ENCODE measurements at regions not wholly inside any gene's neighbourhood (a gene's known extent, or its start where the extent isn't known, plus 50 kb on each side); places are given as distances from the start of the nearest gene placed in this dataset.

DNA sequence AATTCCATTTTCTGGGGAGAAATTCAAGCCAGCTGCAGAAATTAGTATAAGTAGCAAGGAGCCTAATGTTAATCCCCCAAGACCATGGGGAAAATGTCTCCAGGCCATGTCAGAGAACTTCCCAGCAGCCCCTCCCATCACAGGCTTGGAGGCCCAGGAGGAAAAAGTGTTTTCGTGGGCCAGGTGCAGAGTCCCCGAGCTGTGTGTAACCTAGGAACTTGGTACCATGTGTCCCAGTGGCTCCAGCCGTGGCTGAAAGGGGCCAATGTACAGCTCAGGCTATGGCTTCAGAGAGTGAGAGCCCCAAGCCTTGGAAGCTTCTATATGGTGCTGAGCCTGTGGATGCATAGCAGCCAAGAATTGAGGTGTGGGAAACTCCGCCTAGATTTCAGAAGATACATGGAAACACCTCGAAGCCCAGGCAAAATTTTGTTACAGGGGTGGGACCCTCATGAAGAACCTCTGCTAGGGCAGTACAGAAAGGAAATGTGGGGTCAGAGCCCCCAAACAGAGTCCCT, 286.3 kb downstream of the MATN1 start:
- no peak for ATAC-seq
- TF ChIP-seq, protein P1, sequence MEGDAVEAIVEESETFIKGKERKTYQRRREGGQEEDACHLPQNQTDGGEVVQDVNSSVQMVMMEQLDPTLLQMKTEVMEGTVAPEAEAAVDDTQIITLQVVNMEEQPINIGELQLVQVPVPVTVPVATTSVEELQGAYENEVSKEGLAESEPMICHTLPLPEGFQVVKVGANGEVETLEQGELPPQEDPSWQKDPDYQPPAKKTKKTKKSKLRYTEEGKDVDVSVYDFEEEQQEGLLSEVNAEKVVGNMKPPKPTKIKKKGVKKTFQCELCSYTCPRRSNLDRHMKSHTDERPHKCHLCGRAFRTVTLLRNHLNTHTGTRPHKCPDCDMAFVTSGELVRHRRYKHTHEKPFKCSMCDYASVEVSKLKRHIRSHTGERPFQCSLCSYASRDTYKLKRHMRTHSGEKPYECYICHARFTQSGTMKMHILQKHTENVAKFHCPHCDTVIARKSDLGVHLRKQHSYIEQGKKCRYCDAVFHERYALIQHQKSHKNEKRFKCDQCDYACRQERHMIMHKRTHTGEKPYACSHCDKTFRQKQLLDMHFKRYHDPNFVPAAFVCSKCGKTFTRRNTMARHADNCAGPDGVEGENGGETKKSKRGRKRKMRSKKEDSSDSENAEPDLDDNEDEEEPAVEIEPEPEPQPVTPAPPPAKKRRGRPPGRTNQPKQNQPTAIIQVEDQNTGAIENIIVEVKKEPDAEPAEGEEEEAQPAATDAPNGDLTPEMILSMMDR (IDR thresholded peaks at IDR 0.05), result no peak
- Histone ChIP-seq H3K36me3 (ENCODE audit: low read depth) (no peaks in the 10 kb centered on the region), H3K4me3 (no peak overlapping the region), H3K4me1 (ENCODE audit: low read depth) (no peaks in the 10 kb centered on the region), H3K9me3 (peaks cover 5% of the 10 kb centered on the region)
- no peak for DNase-seq
- intact Hi-C loops (cut with DNase I, micrococcal nuclease), result no loop called here

- Histone ChIP-seq H3K4me3 (no peak overlapping the region), H3K36me3 (ENCODE audit: low read depth) (no peaks in the 10 kb centered on the region), H3K4me1 (ENCODE audit: low read depth) (no peaks in the 10 kb centered on the region), H3K9me3 (no peaks in the 10 kb centered on the region)
- ATAC-seq (no peak), DNase-seq (no peak)
- TF ChIP-seq, protein P1 (IDR thresholded peaks at IDR 0.05), result no peak
- intact Hi-C loops (cut with DNase I, micrococcal nuclease), result no loop called here
Measured at GRCh38 chr1:30427545-30427944, 295.8 kb downstream of the MATN1 start.

DNA sequence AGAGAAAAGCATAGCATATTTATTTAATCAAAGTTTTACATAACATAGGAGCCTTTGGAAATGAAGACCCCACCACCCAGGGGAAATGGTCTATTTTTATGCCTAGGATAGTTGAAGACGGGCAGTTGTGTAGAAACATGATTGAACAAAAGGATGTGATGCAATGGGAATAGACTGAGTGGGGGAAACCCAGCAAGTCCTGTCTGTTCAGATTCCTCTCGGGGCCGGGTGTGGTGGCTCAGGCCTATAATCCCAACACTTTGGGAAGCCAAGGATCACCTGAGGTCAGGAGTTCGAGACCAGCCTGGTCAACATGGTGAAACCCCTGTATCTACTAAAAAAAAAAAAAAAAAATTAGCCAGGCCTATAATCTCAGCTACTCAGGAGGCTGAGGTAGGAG, 298.3 kb downstream of the MATN1 start:
- TF ChIP-seq, protein P1 (IDR thresholded peaks at IDR 0.05), result no peak
- no peak for DNase-seq

GRCh38 chr1:30423570-30423969, 299.8 kb downstream of the MATN1 start:
- intact Hi-C loops (cut with DNase I, micrococcal nuclease), result no loop called here
- Histone ChIP-seq H3K4me3 (no peak overlapping the region), H3K4me1 (ENCODE audit: low read depth) (no peaks in the 10 kb centered on the region), H3K9me3 (no peaks in the 10 kb centered on the region), H3K36me3 (ENCODE audit: low read depth) (no peaks in the 10 kb centered on the region)
- no peak for DNase-seq
- ATAC-seq, result no peak
- TF ChIP-seq, protein P1 (IDR thresholded peaks at IDR 0.05), result no peak

More for the DNA sequence above, 298.3 kb downstream of the MATN1 start:
- no peaks in the 10 kb centered on the region for H3K4me1 ChIP-seq (ENCODE audit: low read depth)
- no peaks in the 10 kb centered on the region for H3K9me3 ChIP-seq
- no peak overlapping the region for H3K4me3 ChIP-seq
- ATAC-seq, result no peak
- intact Hi-C loops (cut with DNase I, micrococcal nuclease), result no loop called here
- H3K36me3 ChIP-seq (ENCODE audit: low read depth), result no peaks in the 10 kb centered on the region

DNA sequence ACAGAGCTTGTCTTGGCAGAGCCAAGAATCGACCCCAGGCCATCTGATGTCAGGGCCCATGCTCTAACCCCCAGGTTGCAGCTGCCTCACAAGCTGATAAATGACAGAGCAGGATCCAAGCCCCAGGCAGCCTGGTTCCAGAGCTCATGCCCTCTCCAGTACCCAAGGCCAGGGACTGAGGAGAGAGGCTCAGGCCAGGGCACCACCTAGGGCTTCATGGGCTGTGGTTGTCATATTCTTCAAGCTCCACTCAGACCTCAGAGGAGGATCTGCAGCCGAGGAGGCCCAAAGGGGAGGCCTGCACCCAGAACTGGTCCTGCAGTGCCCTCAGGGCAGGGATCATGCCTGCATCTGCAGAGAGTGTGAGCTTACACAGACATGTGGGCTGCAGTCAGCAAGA, 301.1 kb downstream of the MATN1 start:
- no peaks in the 10 kb centered on the region for H3K9me3 ChIP-seq
- no peak overlapping the region for H3K4me3 ChIP-seq
- no peak for DNase-seq
- no peaks in the 10 kb centered on the region for H3K36me3 ChIP-seq (ENCODE audit: low read depth)
- intact Hi-C loops (cut with DNase I, micrococcal nuclease), result no loop called here
- H3K4me1 ChIP-seq (ENCODE audit: low read depth), result no peaks in the 10 kb centered on the region
- TF ChIP-seq, protein P1 (IDR thresholded peaks at IDR 0.05), result no peak
- ATAC-seq, result no peak

GRCh38 chr1:30420519-30421050, 302.8 kb downstream of the MATN1 start:
- no peak overlapping the region for H3K4me3 ChIP-seq
- no peak for ATAC-seq
- H3K36me3 ChIP-seq (ENCODE audit: low read depth), result no peaks in the 10 kb centered on the region
- no peak for DNase-seq
- intact Hi-C loops (cut with DNase I, micrococcal nuclease), result no loop called here
- TF ChIP-seq, protein P1 (IDR thresholded peaks at IDR 0.05), result no peak
- H3K9me3 ChIP-seq, result no peaks in the 10 kb centered on the region
- H3K4me1 ChIP-seq (ENCODE audit: low read depth), result no peaks in the 10 kb centered on the region

All from mucosa of descending colon (tissue), 3 donors.